Fibroblast of lung (primary cell): ENCODE measurements at regions not wholly inside any gene's neighbourhood (a gene's known extent, or its start where the extent isn't known, plus 50 kb on each side); places are given as distances from the start of the nearest gene placed in this dataset.
"Not testable (repeated sequence)": the region's sequence is repeated elsewhere in the genome, so short reads cannot be mapped to it uniquely, and the experiment has no call there.

Experiments used
- DNase-seq, 2 donors: peaks; one replicate each; pipeline versions ENCODE4 v3.0.0 to v3.0.0-alpha.2; 2010; ENCODE audit warnings: low read depth in 2 of 2
- H2AFZ ChIP-seq: 2 replicates; pipeline ENCODE4 v1.5.1; 2012; ENCODE audit warnings: low read length, control low read depth, inconsistent platforms
- H3K27ac ChIP-seq: 2 replicates; pipeline ENCODE4 v1.5.1; 2011; ENCODE audit warnings: low read length, control low read depth; ENCODE audit not compliant: insufficient read depth
- H3K27me3 ChIP-seq: 2 replicates; pipeline ENCODE4 v1.5.1; 2011; ENCODE audit warnings: mild to moderate bottlenecking, low read length; ENCODE audit not compliant: control insufficient read depth, insufficient read depth
- H3K36me3 ChIP-seq: 2 replicates; pipeline ENCODE4 v1.5.1; 2011; ENCODE audit warnings: low read length; ENCODE audit not compliant: control insufficient read depth, insufficient read depth
- H3K4me1 ChIP-seq: 2 replicates; pipeline ENCODE4 v1.5.1; 2011; ENCODE audit warnings: low read length; ENCODE audit not compliant: control insufficient read depth, insufficient read depth; ENCODE audit errors: extremely low read depth
- H3K4me2 ChIP-seq: 2 replicates; pipeline ENCODE4 v1.5.1; 2011; ENCODE audit warnings: low read length, control low read depth; ENCODE audit not compliant: insufficient read depth; ENCODE audit errors: extremely low read depth
- H3K4me3 ChIP-seq, 4 experiments: fragments of 200-600 bp in 1 of 4; sonication (generic) in 1 of 4; replicated peaks in 1 of 4; 2 replicates each; pipeline ENCODE4 v1.5.1; 2011 to 2016; ENCODE audit warnings: low read length in 4 of 4, low read depth in 3 of 4, mild to moderate bottlenecking in 3 of 4, control low read depth in 2 of 4, inconsistent platforms in 1 of 4, mixed read lengths in 1 of 4; ENCODE audit not compliant: insufficient read depth in 1 of 4; ENCODE audit errors: control extremely low read depth in 1 of 4
- H3K79me2 ChIP-seq: 2 replicates; pipeline ENCODE4 v1.5.1; 2012; ENCODE audit warnings: mild to moderate bottlenecking, low read length, inconsistent platforms; ENCODE audit not compliant: control insufficient read depth, insufficient read depth
- H3K9ac ChIP-seq: 2 replicates; pipeline ENCODE4 v1.5.1; 2011; ENCODE audit warnings: mild to moderate bottlenecking, low read length, control low read depth; ENCODE audit not compliant: insufficient read depth
- H3K9me3 ChIP-seq: 2 replicates; pipeline ENCODE4 v1.5.1; 2012; ENCODE audit warnings: low read depth, low read length; ENCODE audit not compliant: control insufficient read depth, insufficient read depth
- H4K20me1 ChIP-seq: 2 replicates; pipeline ENCODE4 v1.5.1; 2011; ENCODE audit warnings: low read length; ENCODE audit not compliant: control insufficient read depth, insufficient read depth; ENCODE audit errors: extremely low read depth
- CTCF ChIP-seq, 2 donors: IDR thresholded peaks in 1 of 2; conservative IDR thresholded peaks in 1 of 2; 1 replicate in 1 of 2; 2 replicates in 1 of 2; pipeline ENCODE4 v1.5.1; 2011 to 2012; ENCODE audit warnings: low read length in 2 of 2, control low read depth in 1 of 2, inconsistent platforms in 1 of 2, low read depth in 1 of 2, mild to moderate bottlenecking in 1 of 2
- EZH2 ChIP-seq: IDR thresholded peaks from 2 replicates; pipeline ENCODE4 v1.5.1; 2012; ENCODE audit warnings: low read length, control low read depth, mild to moderate bottlenecking; ENCODE audit errors: missing control alignments

- Histone ChIP-seq H3K4me2 (no peak overlapping the region), H2AFZ (no peak overlapping the region), H3K27ac (no peak overlapping the region), H3K79me2 (no peaks in the 10 kb centered on the region), H3K4me3 (no peak overlapping the region), H3K27me3 (no peaks in the 10 kb centered on the region), H3K36me3 (no peaks in the 10 kb centered on the region), H3K9ac (no peak overlapping the region), H4K20me1 (no peaks in the 10 kb centered on the region), H3K4me1 (no peaks in the 10 kb centered on the region), H3K9me3 (no peaks in the 10 kb centered on the region)
- no peak for DNase-seq
- TF ChIP-seq EZH2 (no peak), CTCF (conservative IDR thresholded peaks at IDR 0.05 in 1 of 2, IDR thresholded peaks at IDR 0.05 in 1 of 2; ENCODE audit: low read depth in 1 of 2, low read length in 2 of 2) (no peak)
Observed at GRCh38 chr3:140777631-140778233, 99.9 kb downstream of the TRIM42 start.

- Histone ChIP-seq H3K27me3 (no peaks in the 10 kb centered on the region), H3K79me2 (no peaks in the 10 kb centered on the region)
- TF ChIP-seq CTCF (conservative IDR thresholded peaks at IDR 0.05 in 1 of 2, IDR thresholded peaks at IDR 0.05 in 1 of 2; ENCODE audit: low read depth in 1 of 2, low read length in 2 of 2) (no peak), EZH2 (no peak)
Observed at GRCh38 chr3:140791368-140791767, 113.5 kb downstream of the TRIM42 start.

GRCh38 chr3:140794507-140794906 is 116.6 kb downstream of the TRIM42 start:
- no peaks in the 10 kb centered on the region for H4K20me1 ChIP-seq
- no peaks in the 10 kb centered on the region for H3K36me3 ChIP-seq
- no peaks in the 10 kb centered on the region for H3K79me2 ChIP-seq
- no peaks in the 10 kb centered on the region for H3K9me3 ChIP-seq
- no peak overlapping the region for H3K4me3 ChIP-seq
- TF ChIP-seq CTCF (conservative IDR thresholded peaks at IDR 0.05 in 1 of 2, IDR thresholded peaks at IDR 0.05 in 1 of 2; ENCODE audit: low read depth in 1 of 2, low read length in 2 of 2) = no peak
- no peak for TF ChIP-seq EZH2
- no peaks in the 10 kb centered on the region for H3K4me1 ChIP-seq
- H3K27ac ChIP-seq = no peak overlapping the region
- no peaks in the 10 kb centered on the region for H3K27me3 ChIP-seq
- no peak for DNase-seq
- H3K4me2 ChIP-seq = no peak overlapping the region
- H3K9ac ChIP-seq = no peak overlapping the region
- no peak overlapping the region for H2AFZ ChIP-seq

More at GRCh38 chr3:140791368-140791767, 113.5 kb downstream of the TRIM42 start:
- Histone ChIP-seq H3K4me1 (no peaks in the 10 kb centered on the region), H3K9ac (no peak overlapping the region), H4K20me1 (no peaks in the 10 kb centered on the region), H3K4me3 (no peak overlapping the region), H3K9me3 (no peaks in the 10 kb centered on the region), H3K36me3 (no peaks in the 10 kb centered on the region), H2AFZ (no peak overlapping the region), H3K4me2 (no peak overlapping the region), H3K27ac (no peak overlapping the region)
- no peak for DNase-seq

GRCh38 chr3:140802898-140803297 is 125.0 kb downstream of the TRIM42 start:
- not testable (repeated sequence) for H3K9me3 ChIP-seq, H3K4me1 ChIP-seq, H3K36me3 ChIP-seq, H3K27me3 ChIP-seq, H3K4me2 ChIP-seq, H3K9ac ChIP-seq, H3K4me3 ChIP-seq, H3K27ac ChIP-seq, H2AFZ ChIP-seq, DNase-seq, H4K20me1 ChIP-seq, H3K79me2 ChIP-seq
